WI38 (cell line): ENCODE measurements at regions not wholly inside any gene's neighbourhood (a gene's known extent, or its start where the extent isn't known, plus 50 kb on each side); places are given as distances from the start of the nearest gene placed in this dataset.
A peak's percentile ranks its signal among the peaks of the same experiment; 100 is the strongest.

Experiments
- H3K4me3 ChIP-seq: 2 replicates; pipeline ENCODE4 v1.5.1; 2011; ENCODE audit warnings: low read depth, mild to moderate bottlenecking, control low read depth, low read length
- TF ChIP-seq, protein P1 (sequence below): IDR thresholded peaks from 2 replicates; pipeline ENCODE4 v1.5.1; 2012; ENCODE audit warnings: low read depth, mild to moderate bottlenecking, control low read depth, low read length

DNA sequence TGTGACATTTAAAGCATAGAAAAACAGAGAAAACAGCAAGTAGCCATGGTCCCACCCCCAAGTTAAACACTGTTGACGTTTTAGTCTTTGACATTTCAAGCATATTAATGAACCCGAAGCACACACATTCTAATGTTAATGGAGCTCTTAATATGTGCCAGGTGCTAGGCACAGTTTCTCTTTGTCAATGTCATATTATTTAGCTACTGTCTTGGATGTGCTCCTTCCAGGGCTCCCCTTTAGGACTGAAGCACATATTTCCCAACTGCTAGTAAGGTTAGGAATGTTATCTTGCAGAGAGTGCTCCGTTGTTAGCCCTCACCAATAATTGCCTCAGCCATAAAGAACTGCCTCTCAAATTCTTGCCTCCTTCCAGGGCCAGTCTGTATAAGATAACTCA, 716.6 kb upstream of the TENM4 start:
- no peak overlapping the region for H3K4me3 ChIP-seq
- TF ChIP-seq, protein P1, sequence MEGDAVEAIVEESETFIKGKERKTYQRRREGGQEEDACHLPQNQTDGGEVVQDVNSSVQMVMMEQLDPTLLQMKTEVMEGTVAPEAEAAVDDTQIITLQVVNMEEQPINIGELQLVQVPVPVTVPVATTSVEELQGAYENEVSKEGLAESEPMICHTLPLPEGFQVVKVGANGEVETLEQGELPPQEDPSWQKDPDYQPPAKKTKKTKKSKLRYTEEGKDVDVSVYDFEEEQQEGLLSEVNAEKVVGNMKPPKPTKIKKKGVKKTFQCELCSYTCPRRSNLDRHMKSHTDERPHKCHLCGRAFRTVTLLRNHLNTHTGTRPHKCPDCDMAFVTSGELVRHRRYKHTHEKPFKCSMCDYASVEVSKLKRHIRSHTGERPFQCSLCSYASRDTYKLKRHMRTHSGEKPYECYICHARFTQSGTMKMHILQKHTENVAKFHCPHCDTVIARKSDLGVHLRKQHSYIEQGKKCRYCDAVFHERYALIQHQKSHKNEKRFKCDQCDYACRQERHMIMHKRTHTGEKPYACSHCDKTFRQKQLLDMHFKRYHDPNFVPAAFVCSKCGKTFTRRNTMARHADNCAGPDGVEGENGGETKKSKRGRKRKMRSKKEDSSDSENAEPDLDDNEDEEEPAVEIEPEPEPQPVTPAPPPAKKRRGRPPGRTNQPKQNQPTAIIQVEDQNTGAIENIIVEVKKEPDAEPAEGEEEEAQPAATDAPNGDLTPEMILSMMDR, result no peak

DNA sequence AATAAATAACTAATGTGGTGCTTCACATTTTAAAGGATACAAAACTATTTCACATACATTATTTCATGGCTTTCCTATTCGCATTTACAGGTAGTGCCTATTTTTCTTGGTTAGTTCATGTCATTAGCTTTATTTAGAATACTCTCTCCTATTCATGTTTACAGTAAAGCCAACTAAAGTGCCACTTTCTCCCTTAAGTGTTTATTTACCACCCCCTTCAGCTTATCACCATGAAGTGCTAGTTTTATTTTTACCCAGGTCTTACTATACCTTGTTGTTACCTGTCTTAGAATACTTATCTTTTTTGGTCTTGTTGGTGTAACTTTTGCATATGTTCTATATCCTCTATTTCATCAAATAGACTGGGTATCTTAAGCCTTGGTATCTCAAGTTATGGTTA, 715.2 kb upstream of the TENM4 start:
- no peak overlapping the region for H3K4me3 ChIP-seq
- TF ChIP-seq, protein P1, result no peak

DNA sequence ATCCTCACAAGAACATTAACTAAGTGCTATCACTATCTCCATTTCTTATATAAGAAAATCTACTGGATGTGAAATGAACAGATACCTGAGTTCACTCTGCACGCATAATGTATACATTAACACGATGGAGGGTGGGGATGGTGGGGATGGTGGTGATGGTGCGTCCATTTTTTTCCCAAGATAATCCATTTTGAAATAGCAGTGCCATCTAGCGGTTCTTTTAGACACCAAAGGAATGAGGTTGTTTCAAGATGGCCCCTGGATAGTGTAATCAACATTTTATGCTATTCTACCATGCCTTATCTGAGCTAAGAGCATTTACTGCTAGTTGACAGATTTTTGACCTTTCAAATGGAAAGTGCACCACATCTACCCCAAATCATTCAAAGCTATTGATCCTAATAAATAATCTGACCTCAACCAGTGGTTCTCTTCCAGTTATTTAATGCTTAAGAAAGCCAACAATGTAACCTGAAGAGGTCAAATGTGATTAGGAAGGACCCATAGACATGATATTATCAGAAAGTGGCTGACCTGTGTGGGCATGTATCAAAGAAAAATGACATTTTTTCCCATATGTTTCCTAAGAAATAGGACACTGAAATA, 714.7 kb upstream of the TENM4 start:
- TF ChIP-seq, protein P1, result peak; percentile 39
- H3K4me3 ChIP-seq, result no peak overlapping the region

- TF ChIP-seq, protein P1, result no peak
- no peak overlapping the region for H3K4me3 ChIP-seq
Observed at GRCh38 chr11:80146232-80146631, 705.4 kb upstream of the TENM4 start.

DNA sequence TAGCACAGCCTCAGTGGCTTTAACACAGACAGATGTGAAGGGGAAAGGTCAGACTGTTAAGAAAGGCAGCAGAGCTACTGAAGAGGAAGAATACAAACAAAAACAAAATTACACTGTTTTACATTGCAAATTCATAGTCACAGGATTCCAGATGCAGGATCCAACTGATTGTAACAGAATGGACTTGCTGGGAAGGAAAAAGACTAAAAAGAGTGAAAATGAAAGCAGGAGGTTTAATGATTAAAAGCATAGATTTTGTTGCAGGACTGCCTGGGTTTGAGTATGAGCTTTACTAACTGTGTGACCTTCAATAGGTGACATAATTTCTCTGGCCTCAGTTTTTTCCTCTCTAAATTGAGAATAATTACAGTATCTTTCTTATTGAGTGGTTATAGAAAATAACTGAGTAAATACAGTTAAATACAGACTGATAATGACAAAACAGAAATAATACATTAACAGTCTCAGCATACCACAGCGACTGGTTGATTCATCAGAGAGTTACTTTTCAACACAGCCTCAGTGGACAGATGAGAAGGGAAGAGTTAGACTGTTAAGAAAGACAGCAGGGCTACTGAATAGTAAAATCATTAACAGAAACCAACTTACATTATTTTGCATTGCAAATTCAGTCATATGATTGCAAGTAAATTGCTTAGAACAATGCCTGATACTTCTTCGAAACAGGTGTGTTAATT, 704.2 kb upstream of the TENM4 start:
- TF ChIP-seq, protein P1, result no peak
- no peak overlapping the region for H3K4me3 ChIP-seq

GRCh38 chr11:80136991-80137390, 696.2 kb upstream of the TENM4 start:
- H3K4me3 ChIP-seq, result no peak overlapping the region
- TF ChIP-seq, protein P1, result no peak

- H3K4me3 ChIP-seq, result no peak overlapping the region
- TF ChIP-seq, protein P1, result no peak
Observed at GRCh38 chr11:80129396-80129795, 688.6 kb upstream of the TENM4 start.
